AG08395 (cell line): ENCODE measurements at regions not wholly inside any gene's neighbourhood (a gene's known extent, or its start where the extent isn't known, plus 50 kb on each side); places are given as distances from the start of the nearest gene placed in this dataset.

Source experiments
- DNase-seq: peaks from one replicate; pipeline ENCODE4 v3.0.0; 2012; ENCODE audit warnings: mixed read lengths, low spot score

GRCh38 chr2:54360055-54360792 lies 95.9 kb upstream of the SPTBN1 start:
- DNase-seq, result peak; percentile 57

DNA sequence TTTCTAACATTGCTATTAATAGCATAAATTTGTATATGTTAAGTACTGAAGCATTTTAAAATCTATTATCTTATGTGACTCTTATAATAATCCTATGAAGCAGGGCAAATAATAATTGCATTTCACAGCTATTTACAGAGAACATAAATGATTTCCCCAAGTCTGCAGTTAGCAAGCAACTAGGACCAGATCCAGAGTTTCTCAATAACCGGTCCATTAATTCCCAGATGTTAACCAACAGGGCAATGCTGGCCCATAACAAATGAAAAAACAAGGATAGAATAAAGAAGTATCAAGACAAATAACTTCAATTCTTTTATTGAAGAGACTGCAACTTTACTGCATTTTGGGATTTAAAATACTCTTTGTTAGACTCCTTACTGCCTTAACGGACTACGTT lies 91.7 kb upstream of the SPTBN1 start:
- no peak for DNase-seq

GRCh38 chr2:54365661-54366060 lies 90.5 kb upstream of the SPTBN1 start:
- no peak for DNase-seq

- no peak for DNase-seq
Observed at GRCh38 chr2:54366487-54367280, 89.4 kb upstream of the SPTBN1 start.

- DNase-seq, result peak; percentile 41
Observed at GRCh38 chr2:54370405-54371104, 85.6 kb upstream of the SPTBN1 start.

GRCh38 chr2:54371460-54372065 lies 84.6 kb upstream of the SPTBN1 start:
- DNase-seq, result no peak

GRCh38 chr2:54372361-54372760 lies 83.8 kb upstream of the SPTBN1 start:
- DNase-seq, result no peak

DNA sequence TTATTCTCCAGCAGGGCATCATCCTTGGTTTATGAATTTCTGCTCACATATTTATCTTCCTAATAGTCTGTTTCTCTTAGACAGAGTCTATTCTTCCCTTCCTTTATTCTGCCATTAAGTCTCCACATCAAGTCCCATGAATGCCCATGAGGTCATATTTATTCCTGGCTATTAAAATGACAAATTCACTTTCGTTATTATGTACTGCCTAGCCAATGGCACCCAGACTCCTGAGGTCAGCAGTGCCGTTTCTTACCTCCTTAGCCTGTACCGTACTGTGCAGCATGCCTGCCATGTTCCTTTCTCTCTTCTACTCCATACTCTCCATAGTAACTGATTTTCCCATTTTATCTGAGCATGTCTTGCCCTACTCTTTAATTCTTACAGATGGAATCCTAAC lies 82.3 kb upstream of the SPTBN1 start:
- DNase-seq, result no peak

DNA sequence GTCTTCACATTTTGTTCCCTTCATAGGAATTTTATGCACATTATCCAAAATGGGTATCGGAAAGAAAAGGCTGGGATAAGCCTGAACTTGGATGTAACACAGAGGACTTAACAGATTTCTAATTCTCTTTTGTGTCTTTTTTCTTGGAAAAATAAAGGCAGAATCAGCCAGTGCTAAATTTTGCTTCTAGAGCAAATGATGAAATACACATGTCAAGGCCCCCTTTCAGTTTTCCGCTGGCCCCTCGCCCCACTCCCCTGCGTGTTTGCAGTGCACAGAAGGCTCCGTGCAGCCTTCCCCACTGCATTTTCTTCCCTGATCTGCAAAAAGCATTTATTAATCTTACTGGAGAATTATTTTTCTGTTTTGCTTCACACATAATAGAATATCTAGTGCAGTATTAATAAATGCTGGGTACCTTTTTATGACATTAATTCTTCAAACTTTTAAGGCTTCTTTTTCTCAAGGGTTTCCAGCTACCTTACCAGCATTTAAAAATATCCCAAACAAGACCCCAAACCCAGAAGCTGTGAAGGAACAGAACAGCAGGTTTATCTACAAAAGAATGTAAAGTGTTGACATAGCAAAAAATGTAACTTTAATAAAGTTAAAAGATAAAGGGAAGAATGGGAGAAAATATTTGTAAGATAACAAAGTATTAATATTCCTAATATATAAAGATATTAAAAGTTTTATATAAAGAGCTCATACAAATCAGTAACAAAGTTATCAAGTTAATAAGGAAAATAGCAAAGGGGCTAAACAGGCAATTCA lies 81.3 kb upstream of the SPTBN1 start:
- no peak for DNase-seq

DNA sequence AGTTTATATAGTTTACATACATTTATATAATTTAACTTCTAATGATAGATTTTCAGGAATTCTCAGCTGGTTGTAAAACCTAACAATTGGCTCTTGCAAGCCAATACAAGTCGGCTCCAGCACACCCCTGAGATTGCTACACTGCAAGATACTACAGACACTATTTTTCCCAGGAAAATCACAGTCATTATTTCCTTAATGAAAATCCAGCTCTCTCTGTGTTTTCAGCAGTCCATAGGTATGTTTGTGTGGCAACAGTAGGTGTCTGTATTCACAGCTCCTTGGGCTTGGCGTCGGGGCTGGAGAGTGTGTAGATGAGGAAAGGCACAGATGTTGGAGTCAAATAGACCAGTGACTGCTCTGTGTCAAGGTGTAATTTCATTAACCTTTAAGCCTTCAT lies 78.7 kb upstream of the SPTBN1 start:
- no peak for DNase-seq

DNA sequence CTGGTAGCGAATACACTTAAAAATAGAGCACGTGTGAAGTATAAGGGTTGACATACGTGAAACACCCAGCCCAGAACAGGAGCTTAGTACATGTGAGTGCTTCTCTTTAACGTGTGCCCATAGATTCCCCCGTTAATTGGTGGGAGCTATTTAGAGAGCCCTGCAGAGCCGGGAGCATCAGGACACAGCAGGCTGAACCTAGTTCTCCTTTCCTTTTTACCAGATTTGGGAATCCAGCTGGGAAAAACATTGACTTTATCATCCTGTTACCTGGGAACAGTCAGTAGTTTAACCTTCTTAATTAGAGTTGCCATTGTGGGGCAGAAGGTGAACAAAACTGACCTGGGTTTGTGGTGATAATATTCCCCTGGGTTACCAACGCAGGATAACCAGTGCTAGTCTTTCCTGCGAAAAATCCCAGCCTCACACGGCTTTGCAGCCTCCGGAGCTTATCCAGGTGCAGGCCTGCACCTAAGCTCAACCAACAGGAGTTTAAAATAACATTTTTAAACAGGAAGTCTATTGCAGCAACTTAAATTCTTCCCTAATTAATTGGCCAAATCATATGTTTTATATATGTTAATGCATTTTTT lies 78.1 kb upstream of the SPTBN1 start:
- no peak for DNase-seq

GRCh38 chr2:54380670-54381069 lies 75.5 kb upstream of the SPTBN1 start:
- no peak for DNase-seq

GRCh38 chr2:54381293-54381692 lies 74.8 kb upstream of the SPTBN1 start:
- DNase-seq, result no peak

DNA sequence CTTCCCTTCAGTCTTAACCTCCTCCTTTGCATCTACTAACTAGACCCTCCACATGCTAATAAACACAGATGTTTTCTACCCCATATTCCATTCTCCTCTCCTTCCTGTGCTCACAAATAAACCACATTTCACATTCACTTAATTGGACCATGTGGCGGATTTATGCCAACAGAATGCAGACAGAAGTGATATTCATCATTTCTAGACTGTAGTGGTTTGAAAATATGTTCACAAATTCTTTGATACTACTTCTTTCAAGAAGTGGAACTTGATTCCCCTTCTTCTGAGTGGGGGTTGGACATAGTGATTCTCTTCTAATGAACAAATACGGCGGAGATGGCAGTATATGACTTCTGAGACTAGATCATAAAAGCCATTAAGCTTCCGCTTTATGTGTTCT lies 73.5 kb upstream of the SPTBN1 start:
- no peak for DNase-seq

- no peak for DNase-seq
Observed at GRCh38 chr2:54384301-54385203, 71.6 kb upstream of the SPTBN1 start.

DNA sequence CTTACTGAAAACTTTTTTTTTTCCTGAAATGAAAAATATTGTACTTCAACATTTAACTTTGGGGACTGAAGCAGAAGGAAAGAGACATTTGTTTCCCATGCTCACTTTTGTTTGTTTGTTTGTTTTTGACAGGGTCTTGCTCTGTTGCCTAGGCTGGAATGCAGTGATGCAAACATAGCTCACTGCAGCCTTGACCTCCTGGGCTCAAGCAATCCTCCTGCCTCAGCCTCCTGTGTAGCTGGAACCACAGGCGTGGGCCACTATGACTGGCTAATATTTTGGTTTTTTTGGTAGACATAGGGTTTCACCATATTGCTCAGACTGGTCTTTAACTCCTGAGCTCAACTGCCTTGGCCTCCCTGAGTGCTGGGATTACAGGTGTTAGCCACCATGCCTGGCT lies 70.9 kb upstream of the SPTBN1 start:
- no peak for DNase-seq

DNA sequence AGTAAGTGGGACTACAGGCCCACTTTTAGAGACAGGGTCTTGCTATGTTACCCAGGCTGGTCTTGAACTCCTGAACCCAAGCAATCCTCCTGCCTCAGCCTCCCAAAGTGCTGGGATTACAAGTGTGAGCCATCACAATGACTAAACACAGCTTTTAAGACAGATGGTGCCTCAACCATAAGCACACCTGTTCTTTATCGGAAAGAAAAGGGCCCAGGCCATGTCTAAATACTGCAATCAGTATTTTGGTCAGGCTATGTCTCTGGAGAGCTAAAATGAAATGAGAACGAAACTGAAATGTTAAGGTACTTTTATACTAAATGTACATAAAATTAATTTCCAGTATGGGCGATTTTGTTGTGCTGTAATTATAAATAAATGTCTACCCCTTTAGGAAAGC lies 69.5 kb upstream of the SPTBN1 start:
- DNase-seq, result no peak

- DNase-seq, result peak; percentile 90
Observed at GRCh38 chr2:54387059-54387991, 68.8 kb upstream of the SPTBN1 start.

DNA sequence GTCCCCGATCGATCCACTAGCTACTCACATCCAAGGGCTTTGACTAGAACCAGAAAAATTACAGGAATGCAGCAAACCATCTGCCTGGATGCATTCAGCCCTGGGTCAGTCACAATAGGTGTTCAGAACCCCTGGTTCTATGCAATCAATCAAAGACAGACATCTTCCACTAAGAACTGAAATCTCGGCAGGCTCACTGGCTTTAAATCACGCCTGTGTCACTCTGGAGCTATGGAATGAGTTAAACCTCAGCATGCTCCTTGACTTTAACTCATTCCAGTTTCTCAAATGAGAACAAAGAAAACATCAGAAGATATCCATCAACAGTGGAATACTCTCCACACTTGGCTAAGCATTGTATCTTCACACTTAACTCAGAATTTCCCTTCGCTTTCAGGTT lies 68.1 kb upstream of the SPTBN1 start:
- no peak for DNase-seq
